ENCODE measurements at regions not wholly inside any gene's neighbourhood (a gene's known extent, or its start where the extent isn't known, plus 50 kb on each side); places are given as distances from the start of the nearest gene placed in this dataset. TPM values are rescaled to one million over a fixed set of nuclear protein-coding genes. Genes with fewer than 3 reads are reported as not detected.

Small RNAs in the stretch of these regions (small RNA-seq; reads per million reads assigned to genes)
- not detected for gene RNU1-23P

Data from hepatocyte (in vitro differentiated cells).